ENCODE measurements at regions not wholly inside any gene's neighbourhood (a gene's known extent, or its start where the extent isn't known, plus 50 kb on each side); places are given as distances from the start of the nearest gene placed in this dataset.

DNA sequence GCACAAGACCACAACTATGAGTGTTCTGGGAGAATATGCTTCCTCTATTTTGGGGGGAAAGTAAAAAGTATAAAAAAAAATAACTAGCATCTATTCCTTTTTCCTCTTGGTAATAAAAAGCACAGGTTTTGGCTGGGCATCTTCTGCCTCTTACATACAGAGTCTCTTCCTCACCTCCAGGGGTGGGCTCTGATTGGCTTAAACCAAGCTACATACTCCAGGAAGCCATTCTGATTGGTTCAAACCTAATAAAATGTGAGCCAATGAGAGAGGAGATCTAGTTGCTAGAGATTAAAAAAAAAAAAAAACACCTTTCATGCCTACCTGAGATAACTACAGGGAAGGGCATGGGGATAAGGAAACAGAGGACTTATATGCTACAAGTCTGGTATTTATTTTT lies 365.9 kb upstream of the ERCC4 start:
- Histone ChIP-seq H2BK15ac (ENCODE audit: low read depth, low read length) (no peak overlapping the region), H4K5ac (ENCODE audit: insufficient read length, low read depth, low read length) (no peak overlapping the region), H3K56ac (ENCODE audit: insufficient read length, low read depth, low read length) (no peak overlapping the region), H3T11ph (ENCODE audit: low read length) (no peak overlapping the region), H3K4me2 (ENCODE audit: insufficient read depth, insufficient read length, low read length) (no peak overlapping the region), H2BK120ac (ENCODE audit: low read depth, low read length, poor library complexity, severe bottlenecking) (no peak overlapping the region), H3K9ac (ENCODE audit: extremely low read depth, insufficient read length, low read length) (no peak overlapping the region), H3K27ac (ENCODE audit: insufficient read length, low read depth, low read length) (no peak overlapping the region), H4K91ac (ENCODE audit: insufficient read length, low read depth, low read length) (no peak overlapping the region), H3K27me3 (ENCODE audit: insufficient read depth, low read length) (no peaks in the 10 kb centered on the region), H2AFZ (ENCODE audit: low read length) (no peak overlapping the region), H3K14ac (ENCODE audit: insufficient read depth, low read length) (no peak overlapping the region), H3K79me2 (ENCODE audit: insufficient read depth, low read length) (no peaks in the 10 kb centered on the region), H3K79me1 (ENCODE audit: insufficient read depth, low read depth, low read length, poor library complexity, severe bottlenecking) (no peaks in the 10 kb centered on the region), H3K9me3 (ENCODE audit: control insufficient read depth, low read depth, low read length) (no peaks in the 10 kb centered on the region), H4K20me1 (ENCODE audit: control insufficient read depth, insufficient read depth, insufficient read length) (no peaks in the 10 kb centered on the region), H3K4ac (ENCODE audit: low read depth, low read length) (no peak overlapping the region), H3K23ac (ENCODE audit: insufficient read length, low read depth, low read length) (no peak overlapping the region), H4K8ac (replicated peaks; ENCODE audit: insufficient read length, low read depth, low read length) (no peak overlapping the region), H2AK5ac (ENCODE audit: insufficient read length, low read length) (no peak overlapping the region), H3K23me2 (ENCODE audit: insufficient read length, low read depth, low read length, poor library complexity, severe bottlenecking) (no peaks in the 10 kb centered on the region), H2BK12ac (ENCODE audit: insufficient read length, low read depth, low read length) (no peak overlapping the region), H2BK20ac (ENCODE audit: low read depth, low read length, poor library complexity, severe bottlenecking) (no peak overlapping the region), H3K4me1 (ENCODE audit: insufficient read depth, low read length) (peaks cover 8% of the 10 kb centered on the region; the same call in 1 of the 2 replicates), H3K18ac (ENCODE audit: insufficient read length, low read depth, low read length) (no peak overlapping the region), H2BK5ac (ENCODE audit: insufficient read length, low read length) (no peak overlapping the region)
- peaks cover 28 to 36% of the 10 kb centered on the region in 2 experiments for H3K4me1 Mint-ChIP-seq
- no peak overlapping the region for H3K27ac Mint-ChIP-seq
- H3K4me3 Mint-ChIP-seq, result no peak overlapping the region
- DNase-seq, result no peak
- no peaks in the 10 kb centered on the region for H3K36me3 Mint-ChIP-seq (ENCODE audit: insufficient read depth in 1 of 3, low read depth in 3 of 3)
- TF ChIP-seq, protein P1, sequence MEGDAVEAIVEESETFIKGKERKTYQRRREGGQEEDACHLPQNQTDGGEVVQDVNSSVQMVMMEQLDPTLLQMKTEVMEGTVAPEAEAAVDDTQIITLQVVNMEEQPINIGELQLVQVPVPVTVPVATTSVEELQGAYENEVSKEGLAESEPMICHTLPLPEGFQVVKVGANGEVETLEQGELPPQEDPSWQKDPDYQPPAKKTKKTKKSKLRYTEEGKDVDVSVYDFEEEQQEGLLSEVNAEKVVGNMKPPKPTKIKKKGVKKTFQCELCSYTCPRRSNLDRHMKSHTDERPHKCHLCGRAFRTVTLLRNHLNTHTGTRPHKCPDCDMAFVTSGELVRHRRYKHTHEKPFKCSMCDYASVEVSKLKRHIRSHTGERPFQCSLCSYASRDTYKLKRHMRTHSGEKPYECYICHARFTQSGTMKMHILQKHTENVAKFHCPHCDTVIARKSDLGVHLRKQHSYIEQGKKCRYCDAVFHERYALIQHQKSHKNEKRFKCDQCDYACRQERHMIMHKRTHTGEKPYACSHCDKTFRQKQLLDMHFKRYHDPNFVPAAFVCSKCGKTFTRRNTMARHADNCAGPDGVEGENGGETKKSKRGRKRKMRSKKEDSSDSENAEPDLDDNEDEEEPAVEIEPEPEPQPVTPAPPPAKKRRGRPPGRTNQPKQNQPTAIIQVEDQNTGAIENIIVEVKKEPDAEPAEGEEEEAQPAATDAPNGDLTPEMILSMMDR (conservative IDR thresholded peaks at IDR 0.05), result no peak
- H3K9me3 Mint-ChIP-seq, result no peaks in the 10 kb centered on the region
- H3K27me3 Mint-ChIP-seq (ENCODE audit: low read depth), result no peaks in the 10 kb centered on the region; the same call in 1 of the 2 replicates
